IPS-NIHi7 (cell line): ENCODE measurements at regions not wholly inside any gene's neighbourhood (a gene's known extent, or its start where the extent isn't known, plus 50 kb on each side); places are given as distances from the start of the nearest gene placed in this dataset.

Experiments used
- DNase-seq: peaks from one replicate; pipeline ENCODE4 v3.0.0; 2012; ENCODE audit warnings: mixed read lengths; ENCODE audit errors: extremely low spot score

DNA sequence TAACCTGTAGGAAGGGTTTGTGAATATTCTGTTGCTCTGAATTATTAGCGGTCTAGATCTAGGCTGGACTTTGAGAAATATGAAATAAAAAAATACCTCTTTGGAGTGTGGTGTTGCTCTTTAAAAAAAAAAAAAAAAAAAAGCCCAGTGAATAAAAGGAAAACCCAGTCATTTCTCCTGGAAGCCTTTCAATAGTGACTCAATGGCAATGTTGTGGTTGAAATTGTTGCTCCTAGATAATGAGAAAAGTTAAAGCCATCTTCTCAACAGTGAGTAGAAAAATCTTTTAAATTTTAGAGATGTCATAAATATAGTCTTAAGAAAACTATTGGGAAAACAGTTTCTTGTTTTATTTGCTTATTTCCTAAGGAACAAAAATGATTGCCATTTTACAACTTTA lies 135.3 kb downstream of the RFC3 start:
- no peak for DNase-seq

- DNase-seq: no peak
These were observed 135.8 kb downstream of the RFC3 start for GRCh38 chr13:33953781-33954180.

- DNase-seq: no peak
These were observed 138.4 kb downstream of the RFC3 start for GRCh38 chr13:33956346-33956745.

DNA sequence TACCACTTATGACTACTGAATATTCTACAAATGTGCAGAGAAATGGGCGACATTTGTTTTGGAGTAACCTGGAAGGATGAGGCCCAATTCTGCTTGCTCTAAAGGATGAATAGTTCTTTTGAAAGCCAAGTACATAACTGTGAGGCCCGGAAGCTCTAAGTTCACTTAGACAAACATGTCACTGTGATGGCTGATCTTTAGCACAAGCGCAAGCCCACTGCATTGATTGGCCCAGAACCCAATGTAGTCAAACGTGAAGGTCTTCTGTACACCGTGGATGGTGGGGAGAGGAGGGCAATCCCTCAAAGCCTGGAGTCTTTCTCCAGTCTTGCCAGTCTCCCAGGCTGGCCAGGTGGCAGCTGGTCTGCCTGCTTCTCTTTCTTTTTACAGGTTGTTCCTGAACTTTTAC lies 139.6 kb downstream of the RFC3 start:
- DNase-seq: no peak

GRCh38 chr13:33958964-33959363 lies 141.0 kb downstream of the RFC3 start:
- no peak for DNase-seq

- no peak for DNase-seq
These were observed 145.2 kb downstream of the RFC3 start for GRCh38 chr13:33963134-33963533.

GRCh38 chr13:33963895-33964294 lies 145.9 kb downstream of the RFC3 start:
- no peak for DNase-seq

DNA sequence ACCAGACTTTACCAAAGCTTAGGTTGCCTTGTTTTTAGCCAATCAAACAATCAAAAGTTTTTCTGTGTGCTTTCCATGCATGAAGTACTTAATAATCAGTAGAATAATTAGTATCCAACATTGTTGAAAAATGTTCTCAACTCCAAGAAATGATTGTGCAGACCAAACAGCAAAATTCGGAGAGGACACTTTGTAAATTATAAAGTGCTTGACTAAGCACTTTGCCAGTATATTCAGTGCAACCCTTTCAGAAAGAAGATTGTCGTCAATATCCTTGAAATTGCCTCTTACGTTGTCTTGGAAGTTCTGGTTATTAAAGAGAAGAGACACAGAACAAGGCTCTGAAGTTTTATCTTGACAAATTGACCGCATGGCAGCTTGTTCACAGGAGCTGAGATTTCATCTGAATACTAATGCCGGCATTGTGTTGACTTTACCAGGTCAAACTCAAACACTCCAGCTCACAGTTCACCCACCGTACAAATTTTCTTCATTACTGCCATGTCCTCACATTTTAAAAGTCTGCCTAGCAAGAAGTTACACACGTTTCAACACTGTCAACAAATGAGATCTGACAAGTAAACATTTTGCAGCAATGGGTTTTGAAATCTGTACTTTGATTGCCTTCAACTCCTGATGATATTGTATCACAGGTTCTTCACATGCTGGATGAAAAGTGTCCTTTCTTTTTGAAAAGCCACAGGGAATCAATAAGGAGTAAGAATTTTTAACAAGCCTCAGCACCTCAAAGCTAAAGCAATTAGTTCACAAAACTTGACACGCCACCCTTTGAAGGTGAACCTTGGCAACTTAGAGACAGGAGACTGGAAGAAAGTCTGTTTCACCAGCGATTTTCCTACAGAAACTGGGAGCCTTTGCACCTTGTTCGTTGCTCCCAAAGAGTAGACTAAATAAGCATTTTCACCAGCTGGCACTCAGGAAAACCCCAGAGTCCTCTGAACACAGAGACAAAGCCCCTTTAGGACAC lies 150.9 kb downstream of the RFC3 start:
- DNase-seq: no peak

GRCh38 chr13:33970746-33971561 lies 153.0 kb downstream of the RFC3 start:
- DNase-seq: no peak

DNA sequence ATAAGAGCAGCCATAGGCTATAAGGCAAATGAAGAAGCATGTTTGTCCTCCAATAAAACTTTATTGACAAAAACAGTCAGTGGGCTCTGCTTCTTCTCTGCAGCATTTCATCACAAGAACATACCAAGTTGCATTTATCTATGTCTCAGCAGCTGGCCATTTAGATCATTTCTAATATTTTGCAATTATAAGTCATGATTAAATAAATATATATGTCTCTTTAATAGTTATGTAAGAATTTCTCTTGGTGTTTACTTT lies 153.5 kb downstream of the RFC3 start:
- no peak for DNase-seq

DNA sequence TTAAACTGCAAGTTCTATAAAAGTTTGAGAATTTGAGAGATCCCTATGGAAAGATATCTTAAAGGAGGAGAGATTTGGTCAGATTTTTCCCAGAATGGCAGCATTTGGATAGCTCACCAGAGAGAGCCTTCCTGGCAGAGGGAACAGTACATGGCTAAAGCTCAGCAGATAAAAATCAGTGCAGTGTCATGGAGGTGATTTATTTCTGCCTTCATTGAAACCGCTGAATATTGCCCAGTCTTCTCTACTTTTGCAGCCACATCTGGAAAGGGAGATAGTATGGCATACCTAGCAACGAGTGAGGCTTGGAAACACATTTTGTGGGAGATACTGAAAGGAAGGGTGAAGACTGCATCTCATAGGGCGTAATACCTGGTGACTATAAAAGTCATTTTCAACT lies 155.2 kb downstream of the RFC3 start:
- no peak for DNase-seq

- no peak for DNase-seq
These were observed 159.0 kb downstream of the RFC3 start for GRCh38 chr13:33976965-33977364.

DNA sequence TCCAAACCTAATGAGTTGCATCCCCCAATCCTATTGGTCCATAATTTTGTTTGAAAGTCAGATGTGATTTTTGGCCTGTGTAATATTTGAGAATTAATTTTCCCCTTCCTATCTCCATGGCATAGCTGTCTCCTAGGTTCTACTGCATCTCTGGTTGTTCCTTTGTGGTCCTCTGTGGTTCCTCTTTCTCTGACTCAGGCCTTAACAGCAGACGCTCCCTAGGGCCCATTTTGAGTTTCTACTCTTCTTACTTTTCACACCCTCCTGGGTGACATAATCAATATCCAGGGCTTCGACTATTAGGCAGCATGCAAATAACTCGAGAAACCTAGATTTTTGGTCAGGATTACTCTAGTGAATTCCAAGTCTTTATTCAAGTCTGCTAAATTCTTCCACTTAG lies 160.7 kb downstream of the RFC3 start:
- no peak for DNase-seq

- DNase-seq: no peak
These were observed 175.0 kb downstream of the RFC3 start for GRCh38 chr13:33992881-33993336.

DNA sequence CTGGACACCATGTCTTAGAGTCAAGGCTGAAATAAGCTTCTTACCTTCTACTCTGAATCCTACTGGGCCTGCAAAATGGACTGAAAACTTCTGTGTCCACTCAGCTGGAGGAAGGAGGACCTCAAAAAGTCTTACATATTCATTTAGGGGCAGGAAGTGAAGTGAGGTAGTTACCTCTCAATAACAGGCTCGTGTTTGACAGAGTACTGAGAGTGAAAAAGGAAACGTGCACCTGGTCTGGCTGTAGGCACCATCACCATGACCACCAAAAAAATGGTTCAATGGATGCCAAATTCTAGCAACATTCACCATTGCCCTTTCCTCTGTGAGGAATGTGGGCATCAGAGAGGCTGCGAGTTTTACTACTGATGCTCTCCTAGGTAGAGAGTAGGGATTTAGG lies 176.2 kb downstream of the RFC3 start:
- no peak for DNase-seq

GRCh38 chr13:33994826-33995502 lies 177.0 kb downstream of the RFC3 start:
- no peak for DNase-seq

DNA sequence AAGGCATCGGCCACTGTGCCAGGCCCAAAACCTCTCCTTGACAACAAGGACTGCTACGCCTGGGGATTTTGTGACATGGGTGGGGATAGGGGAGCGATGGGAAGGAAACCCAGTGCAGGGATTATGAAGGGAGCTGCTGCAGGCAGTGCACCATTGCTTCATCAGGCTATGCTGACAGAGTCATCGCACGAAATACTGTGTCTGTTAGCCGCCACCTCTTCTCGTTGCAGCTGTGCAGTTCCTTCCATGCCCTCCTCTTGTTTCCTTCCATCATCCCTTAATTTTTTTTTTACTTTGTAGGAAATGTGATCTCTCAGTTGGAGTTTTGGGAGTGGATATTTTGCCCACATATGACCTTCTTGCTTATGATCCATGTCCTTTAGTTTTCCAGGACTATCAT lies 178.7 kb downstream of the RFC3 start:
- no peak for DNase-seq

GRCh38 chr13:33997574-33997973 lies 179.6 kb downstream of the RFC3 start:
- DNase-seq: no peak

DNA sequence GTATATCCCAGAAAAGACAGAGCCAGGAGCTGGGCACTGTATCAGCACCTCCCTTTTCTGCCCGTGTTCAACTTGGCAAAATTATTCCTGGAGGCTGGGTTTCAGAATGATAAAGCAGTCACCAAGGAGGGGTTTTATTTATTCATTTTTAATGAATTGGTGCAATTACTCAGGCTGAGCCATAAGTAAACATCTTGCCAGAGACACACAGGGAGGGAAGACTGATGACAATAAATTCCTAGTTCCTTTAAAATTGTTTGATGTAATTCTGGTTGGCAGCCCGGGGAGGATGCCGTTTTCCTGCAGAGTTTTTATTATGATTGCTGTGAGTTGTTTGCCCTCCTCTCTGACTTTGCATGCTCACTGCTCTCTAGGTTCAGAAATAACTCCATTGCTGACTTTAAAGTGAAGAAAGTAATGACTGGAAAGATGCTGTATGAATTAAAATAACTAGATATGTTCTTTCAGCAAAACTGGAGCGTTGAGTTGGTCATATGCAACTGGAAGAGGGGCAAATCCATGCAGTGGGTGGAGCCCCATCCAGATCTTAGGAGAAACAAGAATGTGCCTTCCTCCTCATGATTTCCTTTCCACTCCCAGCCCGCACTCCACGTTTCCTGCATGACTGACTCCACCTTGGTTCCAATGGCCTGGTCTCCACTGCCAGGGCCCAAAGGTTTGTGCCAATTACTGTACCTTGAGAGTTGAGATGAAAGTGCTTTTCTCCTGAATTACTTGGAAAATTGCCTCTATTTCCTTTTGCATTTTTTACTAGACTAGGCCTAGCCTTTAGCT lies 182.1 kb downstream of the RFC3 start:
- DNase-seq: no peak

DNA sequence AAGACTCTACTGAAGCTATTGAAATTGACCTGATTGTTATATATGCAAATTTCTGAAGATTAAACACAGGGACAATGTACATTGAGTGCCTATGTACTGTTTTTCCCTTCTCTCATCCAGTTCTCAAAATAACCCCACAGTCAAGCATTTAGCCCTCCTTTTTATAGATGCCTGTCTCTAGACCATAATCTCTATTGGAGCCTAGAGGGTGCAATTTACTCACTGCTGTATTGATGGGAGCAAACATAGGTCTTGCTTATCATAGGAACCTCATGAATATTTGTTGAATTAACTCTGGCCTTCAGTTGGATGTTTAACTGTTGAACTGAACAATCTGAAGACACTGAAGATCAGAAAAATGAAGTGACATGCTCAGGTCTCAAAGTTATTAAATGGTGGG lies 183.0 kb downstream of the RFC3 start:
- no peak for DNase-seq

DNA sequence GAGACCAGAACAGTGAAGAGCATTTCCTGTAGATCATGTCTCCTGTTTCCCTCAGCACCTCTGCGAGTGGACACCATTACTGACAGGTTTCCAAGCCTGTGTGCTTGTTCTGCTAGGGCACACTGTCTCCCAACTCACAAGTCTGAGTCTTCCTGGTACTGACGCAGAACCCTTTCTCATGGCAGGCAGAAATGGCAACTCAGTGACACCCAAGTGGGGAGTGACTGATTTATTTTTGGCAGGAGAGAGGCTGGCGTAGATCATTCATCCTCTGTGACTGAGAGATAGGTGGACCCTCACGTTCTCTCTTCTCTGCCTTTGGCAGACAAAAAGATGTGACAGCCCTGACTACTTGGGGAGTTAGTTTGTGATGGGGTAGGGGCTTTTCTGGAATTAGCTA lies 183.4 kb downstream of the RFC3 start:
- DNase-seq: no peak

GRCh38 chr13:34002141-34002540 lies 184.2 kb downstream of the RFC3 start:
- DNase-seq: no peak
